GM23338 (cell line): ENCODE measurements at regions not wholly inside any gene's neighbourhood (a gene's known extent, or its start where the extent isn't known, plus 50 kb on each side); places are given as distances from the start of the nearest gene placed in this dataset.

ENCODE experiments used
- ATAC-seq: fragments of 200-7000 bp; cut with Tn5 transposase; 3 replicates; pipeline ENCODE4 v1.9.1; 2020
- DNase-seq: peaks from one replicate; pipeline ENCODE4 v3.0.0-alpha.2; 2015; ENCODE audit warnings: low spot score
- H2AFZ ChIP-seq: fragments of 200-600 bp; sonication (generic); 2 replicates; pipeline ENCODE4 v1.8.0; 2016; ENCODE audit warnings: antibody characterized with exemption, mild to moderate bottlenecking, moderate library complexity
- H3F3A ChIP-seq: fragments of 200-600 bp; sonication (generic); replicated peaks from 2 replicates; pipeline ENCODE4 v1.8.0; 2017; ENCODE audit warnings: antibody characterized with exemption, mixed run types, low read depth
- H3K27ac ChIP-seq: fragments of 200-600 bp; sonication (generic); 2 replicates; pipeline ENCODE4 v1.6.1; 2016; ENCODE audit warnings: low read depth
- H3K27me3 ChIP-seq: fragments of 200-600 bp; sonication (generic); 2 replicates; pipeline ENCODE4 v1.8.0; 2016; ENCODE audit warnings: mild to moderate bottlenecking, mixed run types, moderate library complexity; ENCODE audit not compliant: insufficient read depth
- H3K36me3 ChIP-seq: fragments of 200-600 bp; sonication (generic); 2 replicates; pipeline ENCODE4 v1.8.0; 2016; ENCODE audit warnings: mild to moderate bottlenecking; ENCODE audit not compliant: insufficient read depth
- H3K4me1 ChIP-seq: fragments of 200-600 bp; sonication (generic); 2 replicates; pipeline ENCODE4 v1.8.0; 2016; ENCODE audit warnings: mild to moderate bottlenecking, moderate library complexity; ENCODE audit not compliant: insufficient read depth
- H3K4me2 ChIP-seq: fragments of 200-600 bp; sonication (generic); 2 replicates; pipeline ENCODE4 v1.7.1; 2017; ENCODE audit warnings: mixed run types
- H3K4me3 ChIP-seq: fragments of 200-600 bp; sonication (generic); 2 replicates; pipeline ENCODE4 v1.6.1; 2016; ENCODE audit warnings: mixed run types
- H3K79me2 ChIP-seq: fragments of 200-600 bp; sonication (generic); replicated peaks from 2 replicates; pipeline ENCODE4 v1.8.0; 2017; ENCODE audit warnings: mild to moderate bottlenecking; ENCODE audit not compliant: insufficient read depth
- H3K9me2 ChIP-seq: fragments of 200-600 bp; sonication (generic); 2 replicates; pipeline ENCODE4 v1.8.0; 2017; ENCODE audit not compliant: insufficient read depth
- H4K20me1 ChIP-seq: fragments of 200-600 bp; sonication (generic); replicated peaks from 2 replicates; pipeline ENCODE4 v1.8.0; 2017; ENCODE audit warnings: mild to moderate bottlenecking; ENCODE audit not compliant: insufficient read depth
- H3K27ac Mint-ChIP-seq: 2 replicates; pipeline ENCODE4 v1.8.0; 2020; ENCODE audit warnings: inconsistent platforms, mild to moderate bottlenecking, moderate library complexity, mixed read lengths
- H3K27me3 Mint-ChIP-seq: 3 replicates; pipeline ENCODE4 v1.8.0; 2022; ENCODE audit warnings: low read depth, mild to moderate bottlenecking, moderate library complexity, mixed read lengths, inconsistent platforms; ENCODE audit not compliant: insufficient read depth, poor library complexity
- H3K36me3 Mint-ChIP-seq: 3 replicates; pipeline ENCODE4 v1.8.0; 2021; ENCODE audit warnings: low read depth, mild to moderate bottlenecking, inconsistent platforms, moderate library complexity, mixed read lengths
- H3K4me1 Mint-ChIP-seq: 3 replicates; pipeline ENCODE4 v1.8.0; 2020; ENCODE audit warnings: mild to moderate bottlenecking, inconsistent platforms, mixed read lengths
- H3K4me3 Mint-ChIP-seq: 3 replicates; pipeline ENCODE4 v1.8.0; 2021; ENCODE audit warnings: moderate library complexity, mild to moderate bottlenecking, inconsistent platforms, mixed read lengths
- H3K9me3 Mint-ChIP-seq: 3 replicates; pipeline ENCODE4 v1.8.0; 2020; ENCODE audit warnings: moderate library complexity, mild to moderate bottlenecking, inconsistent platforms, mixed read lengths
- CTCF ChIP-seq, 2 experiments: fragments of 200-600 bp in 1 of 2; sonication (generic) in 1 of 2; conservative IDR thresholded peaks; 2 replicates each; pipeline versions ENCODE4 v1.5.1 to v1.6.1; 2016 to 2017; ENCODE audit warnings: antibody characterized with exemption in 2 of 2, low read depth in 2 of 2, mild to moderate bottlenecking in 2 of 2, moderate library complexity in 1 of 2
- JUNB ChIP-seq: IDR thresholded peaks from one replicate; pipeline ENCODE4 v1.6.1; 2016; ENCODE audit warnings: antibody characterized with exemption; ENCODE audit not compliant: unreplicated experiment
- POLR2AphosphoS5 ChIP-seq: IDR thresholded peaks from 2 replicates; pipeline ENCODE4 v1.6.1; 2016; ENCODE audit warnings: antibody characterized with exemption, low read depth
- REST ChIP-seq: IDR thresholded peaks from one replicate; pipeline ENCODE4 v1.6.1; 2018; ENCODE audit warnings: antibody characterized with exemption; ENCODE audit not compliant: unreplicated experiment
- ZNF462 ChIP-seq: fragments of 250-450 bp; sonication (Bioruptor Pico); IDR thresholded peaks from 2 replicates; pipeline ENCODE4 v1.5.0; 2020; ENCODE audit warnings: mild to moderate bottlenecking, moderate library complexity

GRCh38 chr2:40935349-40935748 lies 483.5 kb upstream of the SLC8A1 start:
- H3K4me1 Mint-ChIP-seq = no peaks in the 10 kb centered on the region; the same call in 2 of the 3 replicates
- H3K27ac ChIP-seq = no peak overlapping the region
- H3K36me3 ChIP-seq = no peaks in the 10 kb centered on the region
- no peak overlapping the region for H3K4me3 Mint-ChIP-seq
- H3K9me2 ChIP-seq = no peaks in the 10 kb centered on the region
- H3K27me3 Mint-ChIP-seq = no peaks in the 10 kb centered on the region
- H3K4me3 ChIP-seq = no peak overlapping the region
- DNase-seq (peak; percentile 61), ATAC-seq (peak; percentile 94)
- no peak overlapping the region for H3K27ac Mint-ChIP-seq
- no peaks in the 10 kb centered on the region; the same call in 2 of the 3 replicates for H3K9me3 Mint-ChIP-seq
- H3K4me1 ChIP-seq = no peaks in the 10 kb centered on the region
- no peak overlapping the region for H2AFZ ChIP-seq
- H3K27me3 ChIP-seq = no peaks in the 10 kb centered on the region
- H3K36me3 Mint-ChIP-seq = no peaks in the 10 kb centered on the region
- no peaks in the 10 kb centered on the region for H3K79me2 ChIP-seq
- no peaks in the 10 kb centered on the region for H4K20me1 ChIP-seq
- H3K4me2 ChIP-seq = no peak overlapping the region
- H3F3A ChIP-seq = no peaks in the 10 kb centered on the region
- TF ChIP-seq JUNB = no peak
- no peak for TF ChIP-seq POLR2AphosphoS5
- TF ChIP-seq ZNF462 (CRISPR knock-in tag) = no peak
- no peak for TF ChIP-seq REST
- peak; percentile 17 to 33; a peak in 1 of 4 replicates for TF ChIP-seq CTCF (conservative IDR thresholded peaks at IDR 0.05; ENCODE audit: low read depth in 2 of 2)
